PC-3 (cell line): ENCODE measurements at regions not wholly inside any gene's neighbourhood (a gene's known extent, or its start where the extent isn't known, plus 50 kb on each side); places are given as distances from the start of the nearest gene placed in this dataset.

ENCODE experiments used
- EZH2 ChIP-seq: fragments of 300-600 bp; sonication (generic); IDR thresholded peaks from one replicate; pipeline ENCODE4 v1.6.1; 2017; ENCODE audit warnings: antibody characterized with exemption, mild to moderate bottlenecking, low read length; ENCODE audit not compliant: unreplicated experiment
- EZH2phosphoT487 ChIP-seq: fragments of 300-600 bp; sonication (generic); IDR thresholded peaks from 2 replicates; pipeline ENCODE4 v1.6.1; 2018; ENCODE audit warnings: mild to moderate bottlenecking, antibody characterized with exemption, low read length, borderline replicate concordance
- TF ChIP-seq, protein P1 (sequence below): fragments of 300-600 bp; sonication (generic); conservative IDR thresholded peaks from 2 replicates; pipeline ENCODE4 v1.5.1; 2017; ENCODE audit warnings: antibody characterized with exemption, low read depth, mild to moderate bottlenecking, low read length

DNA sequence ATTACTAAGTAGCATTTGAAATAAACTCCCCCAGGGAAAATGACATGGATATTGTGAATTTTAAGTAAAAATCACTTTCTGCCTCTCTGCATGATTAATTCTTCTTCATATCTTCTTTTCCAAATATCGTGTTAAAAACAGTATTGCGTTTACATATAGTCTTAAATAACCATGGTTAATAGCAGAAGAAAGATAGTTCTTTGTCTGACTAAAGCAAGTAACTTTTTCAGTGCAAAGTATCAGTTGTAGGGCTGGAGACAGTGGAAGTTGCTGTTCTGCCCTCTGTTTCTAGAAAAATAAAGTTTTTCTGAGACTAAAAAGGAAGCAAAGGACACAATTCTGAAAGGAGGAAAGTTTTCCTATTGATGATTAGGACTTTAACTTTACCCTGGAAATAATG lies 330.2 kb downstream of the NDFIP2 start:
- TF ChIP-seq, protein P1, sequence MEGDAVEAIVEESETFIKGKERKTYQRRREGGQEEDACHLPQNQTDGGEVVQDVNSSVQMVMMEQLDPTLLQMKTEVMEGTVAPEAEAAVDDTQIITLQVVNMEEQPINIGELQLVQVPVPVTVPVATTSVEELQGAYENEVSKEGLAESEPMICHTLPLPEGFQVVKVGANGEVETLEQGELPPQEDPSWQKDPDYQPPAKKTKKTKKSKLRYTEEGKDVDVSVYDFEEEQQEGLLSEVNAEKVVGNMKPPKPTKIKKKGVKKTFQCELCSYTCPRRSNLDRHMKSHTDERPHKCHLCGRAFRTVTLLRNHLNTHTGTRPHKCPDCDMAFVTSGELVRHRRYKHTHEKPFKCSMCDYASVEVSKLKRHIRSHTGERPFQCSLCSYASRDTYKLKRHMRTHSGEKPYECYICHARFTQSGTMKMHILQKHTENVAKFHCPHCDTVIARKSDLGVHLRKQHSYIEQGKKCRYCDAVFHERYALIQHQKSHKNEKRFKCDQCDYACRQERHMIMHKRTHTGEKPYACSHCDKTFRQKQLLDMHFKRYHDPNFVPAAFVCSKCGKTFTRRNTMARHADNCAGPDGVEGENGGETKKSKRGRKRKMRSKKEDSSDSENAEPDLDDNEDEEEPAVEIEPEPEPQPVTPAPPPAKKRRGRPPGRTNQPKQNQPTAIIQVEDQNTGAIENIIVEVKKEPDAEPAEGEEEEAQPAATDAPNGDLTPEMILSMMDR, result no peak
- TF ChIP-seq EZH2 (no peak), EZH2phosphoT487 (no peak)
